B cell (primary cell): ENCODE measurements at regions not wholly inside any gene's neighbourhood (a gene's known extent, or its start where the extent isn't known, plus 50 kb on each side); places are given as distances from the start of the nearest gene placed in this dataset.
"Not testable (repeated sequence)": the region's sequence is repeated elsewhere in the genome, so short reads cannot be mapped to it uniquely, and the experiment has no call there.

Experiments used
- ATAC-seq: fragments of 200-7000 bp; cut with Tn5 transposase; one replicate; pipeline ENCODE4 v1.10.0; 2021; ENCODE audit warnings: low read depth, mild to moderate bottlenecking, moderate number of reproducible peaks, moderate library complexity
- CTCF ChIA-PET: fragments of 350-600 bp; sonication (Branson Sonifier 250); formaldehyde crosslinking; loops from one replicate; lab custom pipeline; 2021; ENCODE audit warnings: antibody characterized with exemption, inconsistent platforms; lab: Charles Lee
- POLR2A ChIA-PET: fragments of 350-600 bp; sonication (Branson Sonifier 250); formaldehyde crosslinking; loops from one replicate; lab custom pipeline; 2021; ENCODE audit warnings: antibody characterized with exemption; lab: Charles Lee
- DNase-seq: peaks from one replicate; pipeline ENCODE4 v3.0.0; 2013
- H2AFZ ChIP-seq: 2 replicates; pipeline ENCODE4 v1.6.1; 2012; ENCODE audit warnings: mild to moderate bottlenecking, low read depth, low read length; ENCODE audit not compliant: insufficient read depth, poor library complexity, severe bottlenecking
- H3K27ac ChIP-seq, 2 donors: 1 replicate in 1 of 2; 2 replicates in 1 of 2; pipeline ENCODE4 v1.5.1; 2012 to 2013; ENCODE audit warnings: low read length in 2 of 2, mild to moderate bottlenecking in 2 of 2, moderate library complexity in 1 of 2
- H3K27me3 ChIP-seq, 4 experiments: fragments of 200-600 bp in 1 of 4; sonication (generic) in 1 of 4; replicated peaks in 1 of 4; 1 replicate in 2 of 4; 2 replicates in 2 of 4; pipeline versions ENCODE4 v1.6.1 to v1.7.0; 2013 to 2016; ENCODE audit warnings: low read length in 3 of 4, mild to moderate bottlenecking in 2 of 4, mixed read lengths in 1 of 4, moderate library complexity in 1 of 4; ENCODE audit not compliant: insufficient read depth in 4 of 4, control insufficient read depth in 3 of 4; ENCODE audit errors: control extremely low read depth in 1 of 4
- H3K36me3 ChIP-seq, 2 experiments: replicated peaks in 1 of 2; 1 replicate in 1 of 2; 2 replicates in 1 of 2; pipeline versions ENCODE4 v1.6.1 to v1.7.1; 2013; ENCODE audit warnings: low read length in 1 of 2; ENCODE audit not compliant: insufficient read depth in 2 of 2, control insufficient read depth in 1 of 2; ENCODE audit errors: control extremely low read depth in 1 of 2, extremely low read depth in 1 of 2
- H3K4me1 ChIP-seq, 2 donors: fragments of 200-600 bp in 1 of 2; sonication (generic) in 1 of 2; 1 replicate in 1 of 2; 2 replicates in 1 of 2; pipeline versions ENCODE4 v1.5.1 to v1.6.1; 2013 to 2017; ENCODE audit warnings: low read length in 2 of 2; ENCODE audit not compliant: control insufficient read depth in 2 of 2, insufficient read depth in 2 of 2
- H3K4me2 ChIP-seq: replicated peaks from 2 replicates; pipeline ENCODE3; 2012; ENCODE audit warnings: mild to moderate bottlenecking, low read depth, low read length; ENCODE audit not compliant: poor library complexity, severe bottlenecking
- H3K4me3 ChIP-seq, 5 experiments: fragments of 200-600 bp in 1 of 5; sonication (generic) in 1 of 5; 1 replicate in 3 of 5; 2 replicates in 2 of 5; pipeline versions ENCODE4 v1.5.1 to v1.7.0; 2011 to 2016; ENCODE audit warnings: low read length in 4 of 5, mild to moderate bottlenecking in 4 of 5, low read depth in 2 of 5, control low read depth in 1 of 5, moderate library complexity in 1 of 5; ENCODE audit not compliant: insufficient read depth in 1 of 5; ENCODE audit errors: control extremely low read depth in 1 of 5, extremely low read depth in 1 of 5
- H3K79me2 ChIP-seq: fragments of 200-600 bp; sonication (generic); one replicate; pipeline ENCODE4 v1.6.0; 2016; ENCODE audit warnings: low read length; ENCODE audit not compliant: control insufficient read depth, insufficient read depth
- H3K9ac ChIP-seq: fragments of 200-600 bp; sonication (generic); 2 replicates; pipeline ENCODE4 v1.6.1; 2017; ENCODE audit warnings: mild to moderate bottlenecking, low read length, moderate library complexity
- H3K9me3 ChIP-seq, 3 donors: one replicate each; pipeline versions ENCODE4 v1.6.1 to v1.7.1; 2013; ENCODE audit warnings: low read length in 2 of 3; ENCODE audit not compliant: control insufficient read depth in 2 of 3, insufficient read depth in 1 of 3; ENCODE audit errors: control extremely low read depth in 1 of 3
- H4K20me1 ChIP-seq: 2 replicates; pipeline ENCODE4 v1.6.0; 2012; ENCODE audit warnings: mild to moderate bottlenecking, low read length; ENCODE audit not compliant: insufficient read depth, control insufficient read depth, poor library complexity, severe bottlenecking
- H3K27ac Mint-ChIP-seq: one replicate; pipeline ENCODE4 v1.8.0; 2021; ENCODE audit warnings: mixed read lengths
- H3K27me3 Mint-ChIP-seq: one replicate; pipeline ENCODE4 v1.8.0; 2021; ENCODE audit warnings: mixed read lengths
- H3K4me1 Mint-ChIP-seq: one replicate; pipeline ENCODE4 v1.8.0; 2021; ENCODE audit warnings: mixed read lengths
- H3K4me3 Mint-ChIP-seq: one replicate; pipeline ENCODE4 v1.8.0; 2021; ENCODE audit warnings: mixed read lengths
- H3K9me3 Mint-ChIP-seq: one replicate; pipeline ENCODE4 v1.8.0; 2022; ENCODE audit warnings: mixed read lengths; ENCODE audit not compliant: insufficient read depth
- EZH2 ChIP-seq: IDR thresholded peaks from 2 replicates; pipeline ENCODE4 v1.6.1; 2012; ENCODE audit warnings: borderline replicate concordance, low read depth, mild to moderate bottlenecking, moderate library complexity, low read length; ENCODE audit not compliant: insufficient read depth, poor library complexity, severe bottlenecking
- WGBS: methylation state at CpG from one replicate; pipeline ENCODE4 v1.1.5; 2013; ENCODE audit warnings: missing lambda C conversion rate; ENCODE audit not compliant: insufficient coverage; 5-methylcytosine and 5-hydroxymethylcytosine counted together
- intact Hi-C: fragments of 100-400 bp; cut with micrococcal nuclease; formaldehyde crosslinking; loops from one replicate; pipeline ENCODE4 v1.10.0; 2022
- TF ChIP-seq, protein P1 (sequence below): fragments of 200-600 bp; IDR thresholded peaks from one replicate; pipeline ENCODE4 v1.8.0; 2022; ENCODE audit warnings: antibody characterized with exemption, mild to moderate bottlenecking

- no peaks in the 10 kb centered on the region for H3K36me3 ChIP-seq
- H3K9me3 ChIP-seq: peaks cover 0 to 11% (median 0%) of the 10 kb centered on the region in 3 donors
- H3K4me2 ChIP-seq: no peak overlapping the region
- no peaks in the 10 kb centered on the region for H3K4me1 Mint-ChIP-seq
- H3K4me3 ChIP-seq: no peak overlapping the region
- H2AFZ ChIP-seq: no peak overlapping the region
- peaks cover 0 to 3% (median 0%) of the 10 kb centered on the region in 4 experiments for H3K27me3 ChIP-seq
- DNase-seq (no peak), ATAC-seq (no peak)
- H4K20me1 ChIP-seq: no peaks in the 10 kb centered on the region
- POLR2A ChIA-PET: no interaction called here
- 64% methylated on average over 5 of the region's 8 CpGs for WGBS
- CTCF ChIA-PET: no interaction called here
- H3K27me3 Mint-ChIP-seq: peaks cover 15% of the 10 kb centered on the region
- TF ChIP-seq, protein P1, sequence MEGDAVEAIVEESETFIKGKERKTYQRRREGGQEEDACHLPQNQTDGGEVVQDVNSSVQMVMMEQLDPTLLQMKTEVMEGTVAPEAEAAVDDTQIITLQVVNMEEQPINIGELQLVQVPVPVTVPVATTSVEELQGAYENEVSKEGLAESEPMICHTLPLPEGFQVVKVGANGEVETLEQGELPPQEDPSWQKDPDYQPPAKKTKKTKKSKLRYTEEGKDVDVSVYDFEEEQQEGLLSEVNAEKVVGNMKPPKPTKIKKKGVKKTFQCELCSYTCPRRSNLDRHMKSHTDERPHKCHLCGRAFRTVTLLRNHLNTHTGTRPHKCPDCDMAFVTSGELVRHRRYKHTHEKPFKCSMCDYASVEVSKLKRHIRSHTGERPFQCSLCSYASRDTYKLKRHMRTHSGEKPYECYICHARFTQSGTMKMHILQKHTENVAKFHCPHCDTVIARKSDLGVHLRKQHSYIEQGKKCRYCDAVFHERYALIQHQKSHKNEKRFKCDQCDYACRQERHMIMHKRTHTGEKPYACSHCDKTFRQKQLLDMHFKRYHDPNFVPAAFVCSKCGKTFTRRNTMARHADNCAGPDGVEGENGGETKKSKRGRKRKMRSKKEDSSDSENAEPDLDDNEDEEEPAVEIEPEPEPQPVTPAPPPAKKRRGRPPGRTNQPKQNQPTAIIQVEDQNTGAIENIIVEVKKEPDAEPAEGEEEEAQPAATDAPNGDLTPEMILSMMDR: no peak
- TF ChIP-seq EZH2: no peak
- no peak overlapping the region for H3K4me3 Mint-ChIP-seq
- H3K27ac Mint-ChIP-seq: no peak overlapping the region
- H3K4me1 ChIP-seq: no peaks in the 10 kb centered on the region
- H3K9ac ChIP-seq: no peak overlapping the region
- no peaks in the 10 kb centered on the region for H3K79me2 ChIP-seq
- no peak overlapping the region for H3K27ac ChIP-seq
- intact Hi-C loops: no loop called here
- H3K9me3 Mint-ChIP-seq: no peaks in the 10 kb centered on the region
Observed at GRCh38 chr7:3180604-3181003, 120.4 kb upstream of the SDK1 start.

DNA sequence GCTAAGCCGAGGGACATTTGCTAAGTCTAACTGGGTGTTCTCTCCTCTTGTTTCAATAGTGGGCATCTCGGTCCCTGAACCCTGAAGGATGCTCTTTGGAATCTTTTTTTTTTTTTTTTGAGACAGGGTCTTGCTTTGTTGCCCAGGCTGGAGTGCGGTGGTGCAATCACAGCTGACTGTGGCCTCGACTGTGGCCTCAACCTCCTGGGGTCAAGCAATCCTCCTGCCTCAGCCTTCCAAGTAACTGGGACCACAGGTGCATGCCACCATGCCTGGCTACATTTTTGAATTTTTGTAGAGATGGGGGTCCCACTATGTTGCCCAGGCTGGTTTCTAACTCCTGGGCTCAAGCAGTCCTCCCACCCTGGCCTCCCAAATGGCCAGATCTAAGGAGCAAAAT, 119.0 kb upstream of the SDK1 start:
- H3K9me3 Mint-ChIP-seq, H3K4me1 Mint-ChIP-seq, intact Hi-C loops, H2AFZ ChIP-seq, H3K9me3 ChIP-seq, H3K4me3 ChIP-seq, H3K4me1 ChIP-seq, H3K27me3 ChIP-seq, H3K27ac ChIP-seq, ATAC-seq, H3K9ac ChIP-seq, CTCF ChIA-PET, H3K79me2 ChIP-seq, H3K36me3 ChIP-seq, H3K4me3 Mint-ChIP-seq, H4K20me1 ChIP-seq, POLR2A ChIA-PET, DNase-seq, H3K4me2 ChIP-seq, H3K27ac Mint-ChIP-seq: not testable (repeated sequence)
- peaks cover 11% of the 10 kb centered on the region for H3K27me3 Mint-ChIP-seq
- WGBS: 100% methylated on average over 1 of the region's 4 CpGs
